Uterus (tissue), 2 donors: ENCODE measurements at regions not wholly inside any gene's neighbourhood (a gene's known extent, or its start where the extent isn't known, plus 50 kb on each side); places are given as distances from the start of the nearest gene placed in this dataset.

ENCODE experiments used
- CTCF ChIP-seq, 4 experiments: fragments of 200-600 bp in 2 of 4; fragments of 450-650 bp in 2 of 4; sonication (generic) in 2 of 4; IDR thresholded peaks; one replicate each; pipeline ENCODE4 v1.5.1; 2016 to 2019; ENCODE audit warnings: antibody characterized with exemption in 4 of 4, mild to moderate bottlenecking in 2 of 4, moderate library complexity in 1 of 4
- POLR2A ChIP-seq, 2 donors: fragments of 450-650 bp; IDR thresholded peaks; one replicate each; pipeline ENCODE4 v1.6.1; 2016; ENCODE audit warnings: antibody characterized with exemption in 2 of 2, mild to moderate bottlenecking in 1 of 2, moderate library complexity in 1 of 2

- no peak for TF ChIP-seq CTCF (IDR thresholded peaks at IDR 0.05)
- TF ChIP-seq POLR2A (IDR thresholded peaks at IDR 0.05), result no peak
These were observed 107.5 kb upstream of the TEX51 start for GRCh38 chr2:126790987-126791780.
